DMS153 (cell line): ENCODE measurements at regions not wholly inside any gene's neighbourhood (a gene's known extent, or its start where the extent isn't known, plus 50 kb on each side); places are given as distances from the start of the nearest gene placed in this dataset.
"Not testable (repeated sequence)": the region's sequence is repeated elsewhere in the genome, so short reads cannot be mapped to it uniquely, and the experiment has no call there.

Experiments used
- DNase-seq: peaks from one replicate; lab custom pipeline; 2025; lab: John Stamatoyannopoulos, UW

GRCh38 chr1:116185161-116185701 is 74.0 kb downstream of the MAB21L3 start:
- no peak for DNase-seq

DNA sequence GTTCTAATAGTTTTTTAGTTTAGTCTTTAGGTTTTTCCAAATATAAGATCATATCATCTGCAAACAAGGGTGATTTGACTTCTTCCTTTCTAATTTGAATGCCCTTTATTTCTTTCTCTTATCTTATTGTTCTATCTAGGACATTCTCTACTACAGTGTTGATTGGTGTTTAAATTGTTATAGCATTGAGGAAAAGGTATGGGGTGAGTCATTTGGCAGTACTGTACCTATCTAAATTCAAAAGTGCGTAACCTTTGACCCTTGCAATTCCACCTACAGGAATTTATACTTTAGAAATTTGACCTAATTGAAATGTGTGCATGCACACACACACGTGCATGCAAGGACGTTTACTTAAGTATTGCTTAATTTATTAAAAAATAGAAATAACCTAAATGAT is 78.3 kb downstream of the MAB21L3 start:
- no peak for DNase-seq

DNA sequence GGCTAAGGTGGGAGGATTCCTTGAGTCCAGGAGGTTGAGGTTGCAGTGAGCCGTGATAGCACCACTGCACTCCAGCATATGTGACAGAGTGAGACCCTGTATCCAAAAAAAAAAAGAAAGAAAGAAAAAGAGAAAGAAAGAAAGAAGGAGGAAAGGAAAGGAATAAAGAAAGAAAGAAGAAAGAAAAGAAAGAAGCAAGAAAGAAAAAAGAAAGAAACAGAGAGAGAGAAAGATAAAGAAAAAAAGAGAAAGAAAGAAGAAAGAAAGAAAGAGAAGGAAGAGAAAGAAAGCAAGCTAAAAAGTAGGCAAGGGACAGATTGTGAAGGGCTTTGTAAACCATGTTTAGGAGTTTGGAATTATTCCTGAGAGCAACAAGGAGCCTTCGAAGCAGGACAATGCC is 80.1 kb downstream of the MAB21L3 start:
- DNase-seq = no peak

GRCh38 chr1:116193768-116194167 is 82.6 kb downstream of the MAB21L3 start:
- DNase-seq = no peak

DNA sequence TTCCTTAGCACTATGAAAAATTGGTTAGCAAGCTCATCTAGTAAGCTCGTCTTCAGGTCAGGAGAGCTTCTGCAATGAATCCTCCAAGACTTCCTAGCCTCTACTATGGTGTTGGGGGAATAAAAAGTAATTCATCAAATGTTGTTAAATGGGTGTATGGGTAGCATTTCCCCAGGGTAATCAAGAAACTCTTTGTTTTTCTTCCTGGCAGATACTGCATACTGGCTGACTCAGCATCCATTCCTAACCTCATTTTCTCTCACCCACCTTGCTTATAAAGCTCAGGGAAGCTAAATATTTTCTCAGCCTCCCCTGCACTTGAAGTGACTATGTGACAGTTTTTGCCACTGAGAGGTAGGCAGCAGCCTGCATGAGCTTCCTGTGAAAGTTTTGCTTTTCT is 83.4 kb downstream of the MAB21L3 start:
- no peak for DNase-seq

DNA sequence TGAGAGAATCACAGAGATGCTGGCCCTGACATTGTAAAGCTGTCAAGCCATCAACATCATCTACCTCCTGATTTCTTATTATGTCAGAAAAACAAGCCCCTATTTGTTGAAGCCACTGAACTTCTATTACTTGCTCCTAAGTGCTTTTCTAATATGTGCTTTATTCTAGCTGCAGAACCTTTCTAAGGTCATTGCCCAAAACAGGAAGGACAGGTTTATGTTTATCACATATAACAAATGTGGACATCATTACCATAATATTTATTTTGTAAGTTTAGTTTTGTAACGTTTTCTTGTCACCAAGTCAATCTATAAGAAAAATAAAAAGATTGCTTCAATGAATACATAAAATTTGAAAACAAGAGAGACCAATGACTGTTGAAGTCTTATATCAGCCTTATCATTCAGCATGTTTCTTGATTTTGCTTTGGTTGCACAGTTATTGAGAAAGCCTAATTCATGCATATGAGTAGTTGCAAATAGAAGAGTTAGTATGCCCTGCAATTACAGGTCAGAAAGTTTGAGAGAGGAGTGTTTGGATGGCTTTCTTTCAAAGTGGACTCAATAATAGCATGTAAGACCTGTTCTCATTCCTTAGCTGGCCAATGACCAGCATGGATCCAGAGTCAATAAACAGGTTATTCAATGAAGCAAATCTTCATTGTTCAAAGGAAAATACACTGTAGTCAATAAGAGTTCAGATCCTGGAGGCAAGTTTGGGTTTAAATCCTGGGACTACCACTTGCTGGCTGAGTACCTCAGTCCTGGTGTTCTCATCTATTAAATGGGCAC is 84.1 kb downstream of the MAB21L3 start:
- DNase-seq = no peak

- not testable (repeated sequence) for DNase-seq
Observed at GRCh38 chr1:116200343-116200742, 89.1 kb downstream of the MAB21L3 start.

DNA sequence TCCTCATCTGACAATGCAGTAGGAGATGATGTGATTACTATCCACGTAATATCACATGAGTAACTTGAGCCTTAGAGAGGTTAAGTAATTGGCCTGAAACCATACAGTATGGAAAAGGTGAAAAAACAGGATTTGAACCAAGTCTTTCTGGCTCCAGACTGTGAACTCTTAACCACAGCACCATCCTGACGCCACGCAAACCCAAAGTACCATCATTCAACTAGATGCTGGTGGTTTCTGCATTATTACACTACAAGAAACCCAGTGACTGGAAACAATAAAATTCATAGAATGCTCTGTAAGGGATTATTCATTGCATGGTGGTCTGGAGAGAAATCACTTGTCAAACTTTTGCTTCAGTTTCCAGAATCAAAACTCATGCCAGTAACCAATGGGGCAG is 90.7 kb downstream of the MAB21L3 start:
- no peak for DNase-seq

DNA sequence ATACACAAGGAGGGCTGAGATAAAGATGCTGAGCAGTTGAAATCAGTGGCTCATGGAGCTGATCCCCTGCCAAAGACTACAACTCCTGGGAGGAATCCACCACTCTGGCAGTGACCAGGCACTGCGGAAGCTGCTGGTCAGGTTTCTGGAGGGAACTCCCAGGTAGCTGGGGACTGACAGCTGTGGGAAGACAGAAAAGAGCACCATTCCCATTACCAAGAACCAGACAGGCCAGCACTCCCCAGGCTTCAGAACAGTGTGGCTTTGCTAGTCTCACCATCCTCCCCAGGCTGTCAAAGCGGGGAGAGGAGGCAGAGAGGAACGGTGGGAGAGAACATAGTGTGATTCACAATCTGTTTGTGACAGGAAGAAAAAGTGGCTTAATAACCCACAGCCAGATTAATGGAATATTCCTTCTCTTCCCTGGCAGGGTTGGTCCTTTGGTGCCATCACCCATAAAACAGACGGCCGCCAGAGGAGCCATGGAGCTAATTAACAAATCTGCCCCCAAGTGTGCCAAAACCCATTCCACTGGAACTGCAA is 92.1 kb downstream of the MAB21L3 start:
- no peak for DNase-seq

DNA sequence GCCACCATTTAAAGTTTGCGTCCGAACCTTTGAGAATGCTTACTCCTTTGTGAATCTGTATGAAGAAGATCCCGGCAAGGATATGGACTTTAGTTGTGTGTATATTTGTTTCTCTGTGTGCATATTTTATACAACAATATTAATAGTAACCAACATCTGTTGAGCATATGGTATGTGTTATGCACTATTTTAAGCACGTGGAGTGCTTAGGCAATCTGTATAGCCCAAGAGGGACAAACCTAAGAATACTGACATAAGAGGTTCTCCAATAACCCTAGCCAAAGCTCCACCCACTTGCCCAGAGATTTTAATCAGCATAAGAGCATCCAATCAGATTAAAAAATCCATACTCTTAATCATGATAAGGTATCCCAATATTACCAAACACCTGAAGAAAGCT is 92.7 kb downstream of the MAB21L3 start:
- DNase-seq = no peak

DNA sequence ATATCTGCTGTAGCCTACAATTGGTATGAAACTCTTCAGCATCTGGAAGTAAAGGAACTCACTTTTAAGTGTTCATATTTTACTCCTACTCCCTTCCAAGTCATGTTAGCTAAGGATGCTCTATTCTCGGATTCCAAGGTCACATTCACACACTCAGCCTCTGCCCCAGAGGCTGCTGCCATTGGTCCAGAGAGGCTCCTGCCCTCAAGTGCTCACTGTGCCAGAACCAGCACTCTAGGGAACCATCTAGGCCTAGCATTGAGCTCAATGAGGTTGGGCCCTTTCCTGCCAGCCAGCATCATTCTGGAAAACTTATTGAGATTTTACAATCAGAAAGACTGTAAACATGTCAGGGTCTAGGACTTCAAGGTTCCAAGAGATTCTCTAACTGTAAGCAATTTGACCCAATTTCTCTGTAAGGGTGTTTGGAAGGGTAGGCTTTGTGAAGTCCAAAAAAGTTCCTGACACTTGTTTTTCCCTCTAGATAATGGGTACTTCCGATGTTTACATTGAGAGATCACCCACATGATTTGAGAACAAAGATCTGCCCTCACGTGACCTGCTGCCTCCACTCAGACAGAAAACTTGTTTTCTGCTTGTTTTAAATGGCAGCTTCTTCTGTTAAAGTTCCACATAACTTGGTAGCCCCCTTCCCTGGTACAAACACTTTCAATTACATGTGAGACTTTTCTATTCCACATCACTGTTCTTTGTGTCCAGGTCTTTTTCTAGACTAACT is 94.9 kb downstream of the MAB21L3 start:
- DNase-seq = no peak

GRCh38 chr1:116207126-116207735 is 96.0 kb downstream of the MAB21L3 start:
- no peak for DNase-seq

DNA sequence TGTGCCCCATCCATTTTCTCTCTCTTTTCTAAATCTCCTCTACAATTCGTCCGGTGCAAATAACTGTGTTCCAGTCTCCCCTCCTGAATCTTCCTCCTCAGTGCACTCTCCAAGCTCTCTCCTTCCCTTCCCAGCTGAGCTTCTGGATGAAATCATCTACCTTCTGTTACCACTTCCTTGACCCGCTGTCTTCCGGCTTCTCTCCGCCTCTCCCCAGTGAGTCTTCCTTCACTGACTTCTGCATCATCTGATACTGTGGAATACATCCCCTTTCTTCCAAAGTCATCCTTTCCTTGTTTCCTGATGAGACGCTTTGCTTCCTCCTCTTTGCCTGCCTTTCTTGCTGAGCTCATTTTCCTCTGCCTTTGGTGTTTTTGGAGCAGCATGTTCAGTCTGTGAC is 96.9 kb downstream of the MAB21L3 start:
- no peak for DNase-seq

DNA sequence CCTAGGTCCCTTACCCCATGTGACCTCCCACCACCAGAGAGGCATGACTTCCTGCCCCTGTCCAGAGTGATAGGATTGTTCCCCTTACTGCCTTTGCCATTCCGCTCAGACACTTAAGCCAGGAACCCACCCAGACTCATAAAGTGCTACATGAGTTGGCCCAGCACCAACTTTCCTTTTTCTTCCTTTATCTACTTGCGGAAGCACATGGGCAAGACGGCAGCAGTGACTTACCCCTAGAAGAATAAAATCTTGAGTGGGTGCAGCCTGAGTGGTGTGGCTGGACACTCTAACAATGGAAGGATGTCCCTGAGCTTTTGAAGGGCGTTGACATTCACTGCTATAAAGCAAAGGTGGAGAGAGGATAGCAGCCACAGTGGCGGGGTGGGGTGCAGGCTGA is 100.1 kb downstream of the MAB21L3 start:
- no peak for DNase-seq

DNA sequence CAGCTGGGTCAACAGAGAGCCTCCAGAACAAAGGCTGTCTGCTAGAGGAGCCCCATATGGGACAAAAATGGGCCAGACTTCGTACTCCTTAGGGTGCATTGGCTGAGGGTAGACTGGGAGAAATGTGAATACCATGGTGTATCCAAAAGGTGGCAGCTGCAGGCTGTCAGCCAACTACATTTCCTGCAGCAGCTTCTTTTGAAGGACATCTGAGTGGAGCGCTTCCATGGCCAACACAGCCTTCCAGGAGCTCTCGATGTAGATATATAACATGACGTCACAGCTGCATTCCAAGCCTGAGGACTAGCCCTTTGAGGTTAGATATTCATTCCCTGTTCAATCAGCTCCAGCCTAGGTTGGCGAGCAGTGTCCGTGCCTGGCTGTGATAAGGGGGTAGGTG is 107.7 kb downstream of the MAB21L3 start:
- peak; percentile 16 for DNase-seq

DNA sequence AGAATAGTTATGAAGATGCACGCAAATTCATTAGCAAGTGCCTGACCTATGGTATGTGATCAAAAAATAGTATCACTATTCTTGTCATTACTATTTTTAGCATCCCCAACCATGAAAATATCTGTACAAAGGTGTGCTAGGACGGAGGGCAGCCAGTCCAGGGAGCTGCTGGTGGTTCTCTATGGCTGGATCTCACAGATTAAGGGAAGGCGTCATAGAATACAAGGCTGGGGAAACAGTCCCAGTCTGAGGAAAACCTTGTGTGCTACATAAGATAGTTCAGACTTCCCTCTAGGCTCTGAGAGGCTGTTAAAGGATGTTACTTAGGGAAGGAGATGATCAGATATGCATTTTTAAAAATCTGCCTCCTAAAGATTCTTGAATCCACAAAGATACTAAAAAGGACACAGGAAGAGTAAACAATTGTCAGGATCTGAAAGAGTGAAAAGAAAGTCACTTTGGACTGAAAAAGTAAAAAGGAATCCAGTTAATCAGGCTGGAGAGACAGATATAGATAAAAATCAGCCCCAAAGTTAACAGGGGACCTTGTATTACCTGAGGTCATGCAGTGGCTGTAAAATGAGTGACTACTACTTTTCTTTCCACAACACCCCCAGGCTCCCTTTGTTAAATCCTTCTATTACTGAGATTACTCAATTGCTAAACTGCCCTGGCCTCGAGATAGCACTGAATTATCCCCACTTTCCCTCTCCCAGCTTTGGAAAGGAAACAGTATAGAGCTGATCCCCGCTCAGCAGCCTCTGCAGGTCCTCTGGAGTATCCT is 108.6 kb downstream of the MAB21L3 start:
- DNase-seq = no peak

DNA sequence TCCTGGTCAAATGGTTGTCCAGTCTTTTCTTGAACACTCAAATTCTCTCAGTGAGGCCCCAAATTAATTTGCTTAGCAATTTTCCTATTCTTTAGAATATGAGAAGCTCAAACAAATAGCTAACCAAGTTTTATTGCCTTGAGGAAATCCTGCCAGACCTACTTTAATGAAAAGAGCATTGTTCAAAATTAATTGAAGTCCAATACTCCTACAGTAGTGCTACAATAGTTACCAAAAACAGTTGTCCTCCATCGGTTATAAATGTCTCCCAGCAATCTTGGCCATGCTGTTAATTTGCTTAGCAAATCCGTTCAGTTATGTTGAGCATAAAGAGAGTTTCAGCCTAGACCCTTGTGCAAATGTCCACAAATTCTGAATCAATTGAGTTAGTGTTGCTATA is 112.9 kb downstream of the MAB21L3 start:
- DNase-seq = no peak

DNA sequence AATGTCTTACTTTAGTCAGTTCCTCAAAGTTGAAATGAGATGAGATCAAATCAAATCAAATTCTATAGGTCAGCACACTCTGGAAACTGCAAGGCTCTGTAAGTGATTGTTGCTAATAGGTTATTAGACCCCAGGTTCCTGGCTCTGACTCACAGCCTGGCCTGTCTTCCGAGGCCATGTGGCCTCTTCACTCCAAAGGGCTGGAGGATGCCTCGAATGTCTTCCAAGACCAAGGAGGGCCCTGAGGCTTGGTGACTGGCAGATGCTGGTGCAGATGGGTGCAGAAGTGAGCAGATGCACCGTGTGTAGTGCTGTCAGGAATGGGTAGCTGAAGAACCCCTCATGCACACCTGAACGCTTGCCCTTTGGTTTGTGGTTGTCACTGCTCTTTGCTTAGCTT is 113.4 kb downstream of the MAB21L3 start:
- DNase-seq = no peak

GRCh38 chr1:116226017-116226416 is 114.8 kb downstream of the MAB21L3 start:
- DNase-seq = no peak

GRCh38 chr1:116228511-116228910 is 117.3 kb downstream of the MAB21L3 start:
- DNase-seq = no peak

DNA sequence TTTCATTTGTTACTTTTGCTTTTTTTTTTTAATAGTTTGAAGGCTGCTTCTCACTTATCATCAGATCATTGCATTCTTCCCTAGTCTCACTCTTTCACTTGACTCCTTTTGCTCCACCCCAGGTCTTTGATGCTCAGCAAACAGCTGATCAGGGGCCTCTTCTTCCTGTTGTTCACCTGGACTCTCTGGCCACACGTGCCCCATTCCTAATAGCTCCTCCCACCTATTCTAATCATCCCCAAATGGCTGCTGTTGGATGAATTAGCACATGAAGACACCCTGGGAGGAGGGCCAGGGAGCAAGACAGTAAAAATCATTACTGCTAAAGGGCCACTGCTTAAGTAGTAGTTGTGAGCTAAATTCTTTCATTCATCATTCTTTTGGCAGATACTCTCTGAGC is 119.5 kb downstream of the MAB21L3 start:
- DNase-seq = no peak

- no peak for DNase-seq
Observed at GRCh38 chr1:116231752-116232151, 120.6 kb downstream of the MAB21L3 start.
